HEK293 (cell line): ENCODE measurements at regions not wholly inside any gene's neighbourhood (a gene's known extent, or its start where the extent isn't known, plus 50 kb on each side); places are given as distances from the start of the nearest gene placed in this dataset.
"Not testable (repeated sequence)": the region's sequence is repeated elsewhere in the genome, so short reads cannot be mapped to it uniquely, and the experiment has no call there.

Experiments used
- CTCF ChIA-PET: fragments of 350-600 bp; formaldehyde crosslinking; extraction: SDS; loops from one replicate; lab custom pipeline; 2021; ENCODE audit warnings: antibody characterized with exemption; lab: Yijun Ruan, JAX
- POLR2A ChIA-PET: fragments of 300-600 bp; formaldehyde crosslinking; extraction: SDS; loops from one replicate; lab custom pipeline; 2020; ENCODE audit warnings: antibody characterized with exemption, inconsistent platforms; lab: Yijun Ruan, JAX
- H3K27ac ChIP-seq: fragments of 200-500 bp; sonication (Bioruptor generic); 2 replicates; pipeline ENCODE4 v1.5.1; 2014; ENCODE audit warnings: low read depth, low read length, control low read depth, inconsistent platforms; ENCODE audit errors: extremely low read depth
- H3K36me3 ChIP-seq, 2 experiments: fragments of 200-500 bp in 1 of 2; sonication (Bioruptor generic) in 1 of 2; 1 replicate in 1 of 2; 2 replicates in 1 of 2; pipeline ENCODE4 v1.5.1; 2014 to 2017; ENCODE audit warnings: inconsistent platforms in 2 of 2, low read length in 2 of 2; ENCODE audit not compliant: control insufficient read depth in 2 of 2, insufficient read depth in 1 of 2
- H3K4me1 ChIP-seq: fragments of 200-500 bp; sonication (Bioruptor generic); 2 replicates; pipeline ENCODE4 v1.5.1; 2014; ENCODE audit warnings: mild to moderate bottlenecking, low read length, inconsistent platforms; ENCODE audit not compliant: control insufficient read depth, insufficient read depth
- H3K4me3 ChIP-seq: 2 replicates; pipeline ENCODE4 v1.5.1; 2011; ENCODE audit warnings: low read depth, mild to moderate bottlenecking, control low read depth, low read length, moderate library complexity
- H3K9me3 ChIP-seq: fragments of 200-500 bp; sonication (Bioruptor generic); 2 replicates; pipeline ENCODE4 v1.5.1; 2014; ENCODE audit warnings: low read depth, low read length, inconsistent platforms; ENCODE audit not compliant: control insufficient read depth, insufficient read depth
- AEBP2 ChIP-seq: fragments of 450-650 bp; formaldehyde crosslinking; IDR thresholded peaks from 2 replicates; pipeline ENCODE4 v1.5.1; 2016; ENCODE audit warnings: missing biosample characterization, missing genetic modification characterization, borderline replicate concordance
- GLIS2 ChIP-seq: fragments of 450-650 bp; formaldehyde crosslinking; IDR thresholded peaks from 2 replicates; pipeline ENCODE4 v1.5.1; 2016; ENCODE audit warnings: missing biosample characterization, missing genetic modification characterization
- KLF1 ChIP-seq: fragments of 450-650 bp; formaldehyde crosslinking; IDR thresholded peaks from 2 replicates; pipeline ENCODE4 v1.5.1; 2016; ENCODE audit warnings: missing biosample characterization, missing genetic modification characterization
- KLF17 ChIP-seq: fragments of 450-650 bp; formaldehyde crosslinking; IDR thresholded peaks from 2 replicates; pipeline ENCODE4 v1.5.1; 2016; ENCODE audit warnings: missing biosample characterization, missing genetic modification characterization
- KLF8 ChIP-seq: fragments of 450-650 bp; formaldehyde crosslinking; IDR thresholded peaks from 2 replicates; pipeline ENCODE4 v1.5.1; 2016; ENCODE audit warnings: missing biosample characterization, missing genetic modification characterization
- MEIS1 ChIP-seq: sonication (generic); formaldehyde crosslinking; IDR thresholded peaks from 2 replicates; pipeline ENCODE4 v1.8.1; 2022; ENCODE audit warnings: missing genetic modification reagents, mild to moderate bottlenecking, borderline replicate concordance
- SP7 ChIP-seq: fragments of 450-650 bp; formaldehyde crosslinking; IDR thresholded peaks from 2 replicates; pipeline ENCODE4 v1.5.1; 2016; ENCODE audit warnings: missing biosample characterization, missing genetic modification characterization
- ZBTB20 ChIP-seq: fragments of 450-650 bp; formaldehyde crosslinking; IDR thresholded peaks from 2 replicates; pipeline ENCODE4 v1.5.1; 2016; ENCODE audit warnings: missing biosample characterization, missing genetic modification characterization
- ZFHX2 ChIP-seq: fragments of 450-650 bp; formaldehyde crosslinking; conservative IDR thresholded peaks from 2 replicates; pipeline ENCODE4 v1.5.1; 2016; ENCODE audit warnings: missing biosample characterization, missing genetic modification characterization
- ZIC2 ChIP-seq: fragments of 450-650 bp; formaldehyde crosslinking; IDR thresholded peaks from 2 replicates; pipeline ENCODE4 v1.5.1; 2016; ENCODE audit warnings: missing biosample characterization, missing genetic modification characterization
- ZNF146 ChIP-seq: fragments of 450-650 bp; formaldehyde crosslinking; IDR thresholded peaks from 2 replicates; pipeline ENCODE4 v1.5.1; 2016; ENCODE audit warnings: missing biosample characterization, missing genetic modification characterization
- ZNF157 ChIP-seq: fragments of 450-650 bp; formaldehyde crosslinking; IDR thresholded peaks from 2 replicates; pipeline ENCODE4 v1.5.1; 2016; ENCODE audit warnings: missing biosample characterization, missing genetic modification characterization
- ZNF16 ChIP-seq: fragments of 450-650 bp; formaldehyde crosslinking; IDR thresholded peaks from 2 replicates; pipeline ENCODE4 v1.5.1; 2016; ENCODE audit warnings: low read depth, missing biosample characterization, missing genetic modification characterization
- ZNF202 ChIP-seq: fragments of 450-650 bp; formaldehyde crosslinking; IDR thresholded peaks from 2 replicates; pipeline ENCODE4 v1.5.1; 2016; ENCODE audit warnings: missing biosample characterization, missing genetic modification characterization, borderline replicate concordance
- ZNF544 ChIP-seq: fragments of 450-650 bp; formaldehyde crosslinking; IDR thresholded peaks from 2 replicates; pipeline ENCODE4 v1.5.0; 2017; ENCODE audit warnings: missing biosample characterization, missing genetic modification characterization
- ZNF624 ChIP-seq: fragments of 450-650 bp; formaldehyde crosslinking; IDR thresholded peaks from 2 replicates; pipeline ENCODE4 v1.5.1; 2017; ENCODE audit warnings: missing biosample characterization, missing genetic modification characterization
- ZNF677 ChIP-seq: fragments of 450-650 bp; IDR thresholded peaks from 2 replicates; pipeline ENCODE4 v1.5.0; 2018; ENCODE audit warnings: missing biosample characterization, mild to moderate bottlenecking, missing genetic modification characterization, moderate library complexity
- TF ChIP-seq, protein P1 (sequence below): fragments of 450-650 bp; formaldehyde crosslinking; IDR thresholded peaks from 2 replicates; pipeline ENCODE4 v1.5.1; 2016; ENCODE audit warnings: missing biosample characterization, missing genetic modification characterization

DNA sequence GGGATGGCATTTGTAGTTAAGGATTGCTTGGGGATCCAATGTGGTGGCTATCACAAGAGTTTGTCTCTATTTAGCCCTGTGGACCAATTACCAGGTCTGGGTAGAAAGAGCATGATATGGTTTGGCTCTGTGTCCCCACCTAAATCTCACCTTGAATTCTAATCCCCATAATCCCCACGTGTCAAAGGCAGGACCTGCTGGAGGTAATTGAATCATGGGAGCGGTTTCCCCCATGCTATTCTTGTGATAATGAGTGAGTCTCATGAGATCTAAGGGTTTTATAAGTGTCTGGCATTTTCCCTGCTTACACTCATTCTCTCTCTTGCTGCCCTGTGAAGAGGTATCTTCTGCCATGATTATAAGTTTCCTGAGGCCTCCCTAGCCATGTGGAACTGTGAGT is 86.4 kb upstream of the HS3ST4 start:
- no peaks in the 10 kb centered on the region for H3K4me1 ChIP-seq
- CTCF ChIA-PET = no interaction called here
- no peaks in the 10 kb centered on the region for H3K36me3 ChIP-seq
- H3K4me3 ChIP-seq = no peak overlapping the region
- no peak for TF ChIP-seq ZNF16
- TF ChIP-seq ZNF624 (tag by site-specific recombination) = no peak
- TF ChIP-seq MEIS1 (CRISPR knock-in tag) = no peak
- no peak overlapping the region for H3K27ac ChIP-seq
- H3K9me3 ChIP-seq = no peaks in the 10 kb centered on the region
- POLR2A ChIA-PET = no interaction called here

DNA sequence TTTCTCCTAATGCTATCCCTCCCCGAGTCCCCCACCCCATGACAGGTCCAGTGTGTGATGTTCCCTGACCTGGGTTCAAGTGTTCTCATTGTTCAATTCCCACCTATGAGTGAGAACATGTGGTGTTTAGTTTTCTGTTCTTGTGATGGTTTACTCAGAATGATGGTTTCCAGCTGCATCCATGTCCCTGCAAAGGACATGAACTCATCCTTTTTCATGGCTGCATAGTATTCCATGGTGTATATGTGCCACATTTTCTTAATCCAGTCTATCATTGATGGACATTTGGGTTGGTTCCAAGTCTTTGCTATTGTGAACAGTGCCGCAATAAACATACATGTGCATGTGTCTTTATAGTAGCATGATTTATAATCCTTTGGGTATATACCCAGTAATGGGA is 90.5 kb upstream of the HS3ST4 start:
- peak; percentile 87 for TF ChIP-seq ZNF146 (tag by site-specific recombination)
- H3K4me1 ChIP-seq, H3K27ac ChIP-seq, H3K36me3 ChIP-seq, CTCF ChIA-PET, H3K9me3 ChIP-seq, POLR2A ChIA-PET, H3K4me3 ChIP-seq: not testable (repeated sequence)

DNA sequence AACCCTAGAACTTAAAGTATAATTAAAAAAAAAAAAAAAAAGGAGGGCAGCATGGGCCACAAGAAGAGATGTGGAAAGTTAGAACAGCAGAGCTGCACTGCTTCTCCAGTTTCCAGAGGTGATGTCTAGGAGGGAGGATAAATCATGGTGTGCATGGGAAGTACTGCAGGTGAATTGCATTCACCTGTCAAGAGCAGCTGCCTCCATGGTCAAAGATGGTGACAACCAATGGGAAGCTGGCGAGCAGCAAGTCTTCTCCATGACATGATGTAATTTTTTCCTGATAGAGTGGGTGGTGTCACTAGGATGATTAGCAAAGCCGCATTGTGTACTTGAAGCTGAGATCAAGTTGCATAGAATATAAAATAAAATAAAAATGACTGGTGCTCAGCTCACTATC is 95.6 kb upstream of the HS3ST4 start:
- CTCF ChIA-PET = no interaction called here
- POLR2A ChIA-PET = no interaction called here
- H3K9me3 ChIP-seq = no peaks in the 10 kb centered on the region
- TF ChIP-seq KLF1 (tag by site-specific recombination) (no peak), KLF17 (no peak), ZNF202 (tag by site-specific recombination) (no peak), ZBTB20 (tag by site-specific recombination) (no peak), ZNF544 (tag by site-specific recombination) (no peak), ZNF146 (tag by site-specific recombination) (no peak), GLIS2 (no peak), AEBP2 (tag by site-specific recombination) (no peak), SP7 (no peak), KLF8 (no peak), ZNF157 (no peak), ZNF677 (tag by site-specific recombination) (no peak), ZIC2 (tag by site-specific recombination) (no peak), ZFHX2 (tag by site-specific recombination) (no peak)
- TF ChIP-seq, protein P1, sequence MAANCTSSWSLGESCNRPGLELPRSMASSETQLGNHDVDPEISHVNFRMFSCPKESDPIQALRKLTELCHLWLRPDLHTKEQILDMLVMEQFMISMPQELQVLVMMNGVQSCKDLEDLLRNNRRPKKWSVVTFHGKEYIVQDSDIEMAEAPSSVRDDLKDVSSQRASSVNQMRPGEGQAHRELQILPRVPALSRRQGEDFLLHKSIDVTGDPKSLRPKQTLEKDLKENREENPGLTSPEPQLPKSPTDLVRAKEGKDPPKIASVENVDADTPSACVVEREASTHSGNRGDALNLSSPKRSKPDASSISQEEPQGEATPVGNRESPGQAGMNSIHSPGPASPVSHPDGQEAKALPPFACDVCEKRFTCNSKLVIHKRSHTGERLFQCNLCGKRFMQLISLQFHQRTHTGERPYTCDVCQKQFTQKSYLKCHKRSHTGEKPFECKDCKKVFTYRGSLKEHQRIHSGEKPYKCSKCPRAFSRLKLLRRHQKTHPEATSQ (tag by site-specific recombination) = no peak
- TF ChIP-seq, all 188 proteins: peak for 0
- Histone ChIP-seq H3K4me3 (no peak overlapping the region), H3K36me3 (no peaks in the 10 kb centered on the region), H3K4me1 (no peaks in the 10 kb centered on the region), H3K27ac (no peak overlapping the region)
